DMS53 (cell line): ENCODE measurements at regions not wholly inside any gene's neighbourhood (a gene's known extent, or its start where the extent isn't known, plus 50 kb on each side); places are given as distances from the start of the nearest gene placed in this dataset.
A peak's percentile ranks its signal among the peaks of the same experiment; 100 is the strongest.

Experiments used
- DNase-seq: peaks from one replicate; lab custom pipeline; 2025; lab: John Stamatoyannopoulos, UW

- DNase-seq, result peak; percentile 34
These were observed 343.2 kb downstream of the KCNRG start for GRCh38 chr13:50358231-50359040.

- DNase-seq, result no peak
These were observed 343.8 kb downstream of the KCNRG start for GRCh38 chr13:50359041-50359367.

- no peak for DNase-seq
These were observed 344.5 kb downstream of the KCNRG start for GRCh38 chr13:50359779-50360178.

- no peak for DNase-seq
These were observed 345.4 kb downstream of the KCNRG start for GRCh38 chr13:50360637-50361036.

GRCh38 chr13:50361282-50361681, 346.0 kb downstream of the KCNRG start:
- DNase-seq, result no peak

GRCh38 chr13:50365408-50366391, 350.5 kb downstream of the KCNRG start:
- DNase-seq, result peak; percentile 84

- peak; percentile 43 for DNase-seq
These were observed 351.4 kb downstream of the KCNRG start for GRCh38 chr13:50366488-50367174.

- DNase-seq, result no peak
These were observed 354.4 kb downstream of the KCNRG start for GRCh38 chr13:50369646-50370045.

GRCh38 chr13:50370303-50370950, 355.2 kb downstream of the KCNRG start:
- DNase-seq, result no peak

GRCh38 chr13:50374517-50374916, 359.3 kb downstream of the KCNRG start:
- DNase-seq, result no peak

- DNase-seq, result no peak
These were observed 360.5 kb downstream of the KCNRG start for GRCh38 chr13:50375792-50376191.

- peak; percentile 46 for DNase-seq
These were observed 361.8 kb downstream of the KCNRG start for GRCh38 chr13:50376895-50377575.

- DNase-seq, result no peak
These were observed 362.6 kb downstream of the KCNRG start for GRCh38 chr13:50377726-50378270.

GRCh38 chr13:50378509-50379044, 363.3 kb downstream of the KCNRG start:
- no peak for DNase-seq

GRCh38 chr13:50379584-50379983, 364.3 kb downstream of the KCNRG start:
- DNase-seq, result no peak

- no peak for DNase-seq
These were observed 365.7 kb downstream of the KCNRG start for GRCh38 chr13:50380905-50381304.

GRCh38 chr13:50382511-50382910, 367.3 kb downstream of the KCNRG start:
- no peak for DNase-seq

- DNase-seq, result no peak
These were observed 367.7 kb downstream of the KCNRG start for GRCh38 chr13:50382951-50383350.

- no peak for DNase-seq
These were observed 369.5 kb downstream of the KCNRG start for GRCh38 chr13:50384724-50385123.

GRCh38 chr13:50386541-50387050, 371.4 kb downstream of the KCNRG start:
- DNase-seq, result no peak
